Urinary bladder (tissue), 3 donors: ENCODE measurements at regions not wholly inside any gene's neighbourhood (a gene's known extent, or its start where the extent isn't known, plus 50 kb on each side); places are given as distances from the start of the nearest gene placed in this dataset.

Experiments
- DNase-seq: peaks from one replicate; pipeline ENCODE4 v3.0.0-alpha.2; 2015; ENCODE audit errors: extremely low spot score
- H3K27ac ChIP-seq: one replicate; pipeline ENCODE4 v1.5.1; 2013; ENCODE audit warnings: low read depth, mild to moderate bottlenecking, moderate library complexity
- H3K36me3 ChIP-seq: one replicate; pipeline ENCODE4 v1.6.1; 2013; ENCODE audit warnings: mild to moderate bottlenecking, moderate library complexity; ENCODE audit not compliant: insufficient read depth
- H3K4me1 ChIP-seq: one replicate; pipeline ENCODE4 v1.6.1; 2013; ENCODE audit warnings: mild to moderate bottlenecking, moderate library complexity; ENCODE audit not compliant: insufficient read depth
- H3K4me3 ChIP-seq: one replicate; pipeline ENCODE4 v1.5.1; 2013; ENCODE audit warnings: low read depth, low read length
- WGBS: extraction: QIAGEN DNeasy Blood & Tissue Kit; methylation state at CpG from one replicate; pipeline ENCODE4 v1.1.7; 2013; 5-methylcytosine and 5-hydroxymethylcytosine counted together
- donor health status: healthy with polysubstance abuse.
- donor health status: healthy.

DNA sequence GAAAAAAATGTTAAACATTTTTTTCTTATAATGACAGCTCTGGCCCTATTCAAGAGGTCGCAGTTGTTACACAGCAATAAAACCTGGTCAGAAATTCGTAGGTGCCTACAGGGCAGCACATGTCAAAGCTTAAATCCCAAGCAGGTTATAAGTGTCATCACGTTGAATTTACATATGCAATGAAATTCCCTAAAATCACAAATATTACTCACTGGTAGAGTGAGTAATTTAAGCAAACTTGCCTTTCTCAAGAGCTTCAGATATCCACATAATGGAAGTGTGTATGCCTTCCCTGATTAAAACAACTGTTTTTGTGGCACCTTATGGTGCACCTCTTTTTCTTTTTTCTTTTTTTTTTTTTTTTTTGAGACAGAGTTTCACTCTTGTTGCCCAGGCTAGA lies 90.7 kb upstream of the FNDC3B start:
- whole genome bisulfite sequencing, result 54% methylated on average over 3 of the region's 3 CpGs

DNA sequence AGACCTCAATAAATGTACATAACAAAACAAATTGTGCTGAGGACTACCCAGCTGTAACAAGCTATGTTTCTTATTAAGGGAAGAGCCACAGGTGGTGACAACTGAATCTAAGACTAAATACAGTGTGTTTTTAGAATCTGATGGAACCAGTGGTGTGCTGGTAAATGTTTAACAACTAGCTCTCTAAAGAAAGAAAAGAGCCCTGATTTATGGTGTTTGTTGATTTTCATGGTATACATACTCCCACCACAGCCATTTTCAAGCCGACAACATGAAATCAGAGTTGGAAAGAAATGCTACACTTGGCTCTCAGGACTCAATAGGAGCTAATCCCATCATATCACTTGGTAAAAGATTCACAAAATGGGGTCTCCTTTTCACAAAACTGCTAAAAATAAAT lies 89.8 kb upstream of the FNDC3B start:
- H3K27ac ChIP-seq, result no peak overlapping the region
- no peaks in the 10 kb centered on the region for H3K36me3 ChIP-seq
- no peak for DNase-seq
- WGBS, result 77% methylated on average over 1 of the region's 1 CpG
- no peaks in the 10 kb centered on the region for H3K4me1 ChIP-seq
- no peak overlapping the region for H3K4me3 ChIP-seq

More for the DNA sequence above, 90.7 kb upstream of the FNDC3B start:
- Histone ChIP-seq H3K4me3 (no peak overlapping the region), H3K36me3 (no peaks in the 10 kb centered on the region), H3K4me1 (no peaks in the 10 kb centered on the region), H3K27ac (no peak overlapping the region)
- no peak for DNase-seq

DNA sequence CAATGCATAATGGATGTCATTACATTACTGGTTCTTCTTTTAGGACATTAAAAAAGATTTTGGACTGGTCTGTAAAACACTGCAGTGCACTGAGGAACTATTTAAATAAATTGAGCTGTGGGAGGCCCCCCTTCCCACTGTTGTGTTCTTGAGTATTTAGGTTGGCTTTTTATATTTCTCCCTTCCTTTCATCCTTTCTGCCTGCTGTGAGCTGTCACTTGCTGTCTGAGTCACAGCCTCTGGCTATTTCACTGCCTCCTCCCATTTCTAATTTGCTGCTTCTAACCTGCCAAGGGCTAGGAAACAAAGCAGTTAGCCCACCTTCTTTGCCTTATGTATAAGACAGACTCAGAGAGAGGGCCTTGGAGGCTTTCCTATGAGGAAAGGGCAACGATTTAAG lies 89.0 kb upstream of the FNDC3B start:
- Histone ChIP-seq H3K27ac (no peak overlapping the region), H3K4me3 (no peak overlapping the region), H3K4me1 (no peaks in the 10 kb centered on the region), H3K36me3 (no peaks in the 10 kb centered on the region)
- 41% methylated on average over 1 of the region's 1 CpG for WGBS
- no peak for DNase-seq

DNA sequence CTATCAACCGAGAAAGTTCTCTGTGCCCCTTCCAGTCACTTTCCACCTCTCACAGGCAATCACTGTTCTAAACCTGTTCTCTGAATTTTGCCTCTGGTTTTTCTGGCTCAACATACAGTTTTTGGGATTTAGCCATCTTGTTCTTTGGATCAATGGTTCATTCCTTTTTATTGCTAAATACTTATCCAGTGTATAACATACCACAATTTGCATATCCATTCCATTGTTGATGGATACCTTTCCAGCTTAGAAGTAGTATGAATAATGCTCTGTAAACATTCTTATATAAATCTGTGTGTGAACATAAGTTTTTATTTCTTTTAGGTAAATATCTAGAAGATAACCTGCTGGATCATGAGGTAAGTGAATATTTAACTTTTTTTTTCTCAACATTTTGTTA lies 87.8 kb upstream of the FNDC3B start:
- DNase-seq, result no peak
- H3K4me1 ChIP-seq, result peaks cover under 1% of the 10 kb centered on the region
- H3K4me3 ChIP-seq, result no peak overlapping the region
- no peak overlapping the region for H3K27ac ChIP-seq
- 97% methylated on average over 1 of the region's 1 CpG for WGBS
- no peaks in the 10 kb centered on the region for H3K36me3 ChIP-seq

GRCh38 chr3:171953301-171954022 lies 85.9 kb upstream of the FNDC3B start:
- WGBS, result 69% methylated on average over 7 of the region's 7 CpGs
- DNase-seq, result no peak
- H3K36me3 ChIP-seq, result no peaks in the 10 kb centered on the region
- no peak overlapping the region for H3K4me3 ChIP-seq
- H3K4me1 ChIP-seq, result peaks cover 1% of the 10 kb centered on the region
- no peak overlapping the region for H3K27ac ChIP-seq

- H3K4me3 ChIP-seq, result no peak overlapping the region
- H3K36me3 ChIP-seq, result no peaks in the 10 kb centered on the region
- H3K27ac ChIP-seq, result no peak overlapping the region
- peaks cover 1% of the 10 kb centered on the region for H3K4me1 ChIP-seq
- 52% methylated on average over 6 of the region's 6 CpGs for WGBS
- no peak for DNase-seq
Measured at GRCh38 chr3:171954690-171955383, 84.5 kb upstream of the FNDC3B start.

DNA sequence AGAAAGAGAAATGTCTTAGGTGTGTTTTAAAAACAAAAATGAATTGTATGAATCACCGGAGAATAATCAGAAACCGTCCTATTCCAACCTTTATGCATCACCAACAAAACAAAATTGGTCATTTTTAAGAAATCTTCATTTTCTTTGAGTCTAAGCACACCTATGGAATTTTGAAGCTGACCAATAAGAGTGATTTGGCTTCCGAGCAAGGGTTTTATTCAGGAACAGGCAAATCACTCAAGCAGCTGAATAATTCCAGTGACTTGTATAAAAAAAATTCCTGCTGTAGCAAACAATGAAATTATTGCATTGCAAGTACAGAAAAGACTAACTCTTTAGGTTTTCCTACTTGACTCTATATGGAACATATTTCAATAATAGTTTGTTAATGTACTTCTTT lies 83.8 kb upstream of the FNDC3B start:
- no peak overlapping the region for H3K4me3 ChIP-seq
- no peaks in the 10 kb centered on the region for H3K36me3 ChIP-seq
- WGBS, result 91% methylated on average over 3 of the region's 3 CpGs
- H3K4me1 ChIP-seq, result peaks cover 1% of the 10 kb centered on the region
- no peak overlapping the region for H3K27ac ChIP-seq
- no peak for DNase-seq

GRCh38 chr3:171956181-171956683 lies 83.1 kb upstream of the FNDC3B start:
- Histone ChIP-seq H3K4me3 (no peak overlapping the region), H3K36me3 (no peaks in the 10 kb centered on the region), H3K4me1 (peaks cover 1% of the 10 kb centered on the region), H3K27ac (no peak overlapping the region)
- DNase-seq, result no peak
- 85% methylated on average over 13 of the region's 13 CpGs for WGBS

DNA sequence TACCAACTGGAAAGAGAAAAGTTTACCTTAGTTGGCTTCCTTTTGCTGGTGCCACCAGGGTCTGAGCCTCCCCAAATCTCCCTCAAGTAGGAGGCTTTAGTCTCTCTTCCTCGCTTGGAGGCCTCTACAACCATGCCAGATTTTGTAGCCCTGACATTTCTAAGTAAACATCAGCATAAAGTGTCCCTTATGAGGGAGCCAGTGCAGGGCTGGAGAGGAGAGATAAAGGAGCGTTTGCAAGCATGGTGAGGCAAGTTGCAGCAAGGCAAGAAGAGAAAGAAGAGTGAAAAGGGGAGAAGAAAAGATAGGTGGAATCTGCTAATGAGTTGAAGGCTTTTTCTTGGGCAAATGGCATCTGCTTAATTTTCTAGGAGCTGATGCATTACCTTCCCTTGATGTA lies 82.7 kb upstream of the FNDC3B start:
- Histone ChIP-seq H3K27ac (no peak overlapping the region), H3K4me3 (no peak overlapping the region), H3K36me3 (no peaks in the 10 kb centered on the region), H3K4me1 (peaks cover 1% of the 10 kb centered on the region)
- no peak for DNase-seq
- 58% methylated on average over 2 of the region's 2 CpGs for WGBS

GRCh38 chr3:171959532-171960089 lies 79.8 kb upstream of the FNDC3B start:
- H3K27ac ChIP-seq, result no peak overlapping the region
- peaks cover 1% of the 10 kb centered on the region for H3K4me1 ChIP-seq
- WGBS, result 90% methylated on average over 10 of the region's 10 CpGs
- DNase-seq, result no peak
- H3K4me3 ChIP-seq, result no peak overlapping the region
- no peaks in the 10 kb centered on the region for H3K36me3 ChIP-seq

DNA sequence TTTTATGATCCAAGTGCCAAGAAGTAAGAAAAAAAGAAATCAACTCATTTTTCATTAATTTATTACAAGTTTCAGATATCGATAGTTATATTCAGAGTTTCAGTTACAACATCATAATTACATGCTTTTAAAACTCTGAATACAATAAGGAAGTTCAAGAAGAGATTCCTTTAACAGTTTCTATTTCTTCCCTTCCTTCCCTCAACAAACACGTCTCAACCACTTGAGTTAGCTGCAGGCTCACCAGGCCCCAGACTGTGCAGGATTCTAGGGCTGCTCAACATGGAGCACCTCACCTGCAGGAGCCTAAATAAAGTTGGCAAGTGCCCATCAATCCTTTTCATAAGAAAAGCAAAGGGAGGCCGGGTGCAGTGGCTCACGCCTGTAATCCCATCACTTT lies 79.2 kb upstream of the FNDC3B start:
- Histone ChIP-seq H3K4me3 (no peak overlapping the region), H3K27ac (no peak overlapping the region), H3K36me3 (no peaks in the 10 kb centered on the region), H3K4me1 (peaks cover 1% of the 10 kb centered on the region)
- 94% methylated on average over 4 of the region's 4 CpGs for WGBS
- no peak for DNase-seq

DNA sequence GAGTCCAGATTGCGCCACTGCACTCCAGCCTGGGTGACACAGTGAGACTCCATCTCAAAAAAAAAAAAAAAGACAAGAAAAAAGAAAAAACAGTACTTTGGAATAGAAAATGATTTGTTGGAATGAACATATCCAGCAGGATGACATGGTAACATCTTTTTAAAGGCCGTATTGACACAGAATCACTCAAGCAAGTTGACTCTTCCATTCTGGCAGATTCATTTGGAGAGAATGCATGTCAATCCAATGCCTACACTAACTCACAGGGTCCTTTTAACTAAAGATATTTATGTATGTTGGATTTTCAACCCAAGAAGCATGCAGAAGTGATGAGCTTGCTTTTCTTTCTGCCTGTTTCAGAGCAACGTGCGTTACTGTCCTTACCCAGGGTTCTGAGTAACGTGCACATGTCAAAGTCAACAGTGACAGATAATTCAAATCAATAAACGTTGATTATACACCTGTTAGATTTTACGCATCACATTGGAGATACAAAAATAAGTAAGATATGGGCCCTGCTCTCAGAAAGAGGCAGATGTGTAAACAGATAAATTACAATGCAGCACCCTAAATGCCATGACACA lies 77.1 kb upstream of the FNDC3B start:
- 93% methylated on average over 7 of the region's 7 CpGs for WGBS
- no peak overlapping the region for H3K4me3 ChIP-seq
- no peak overlapping the region for H3K27ac ChIP-seq
- DNase-seq, result no peak
- no peaks in the 10 kb centered on the region for H3K36me3 ChIP-seq
- no peaks in the 10 kb centered on the region for H3K4me1 ChIP-seq

GRCh38 chr3:171963546-171963945 lies 75.8 kb upstream of the FNDC3B start:
- Histone ChIP-seq H3K36me3 (no peaks in the 10 kb centered on the region), H3K4me3 (no peak overlapping the region)
- WGBS, result 98% methylated on average over 3 of the region's 3 CpGs

More at GRCh38 chr3:171963546-171963945, 75.8 kb upstream of the FNDC3B start:
- Histone ChIP-seq H3K4me1 (no peaks in the 10 kb centered on the region), H3K27ac (no peak overlapping the region)
- DNase-seq, result no peak
